Astrocyte (in vitro differentiated cells and primary cell): ENCODE measurements at regions not wholly inside any gene's neighbourhood (a gene's known extent, or its start where the extent isn't known, plus 50 kb on each side); places are given as distances from the start of the nearest gene placed in this dataset.

Experiments used
- DNase-seq: peaks from one replicate; pipeline ENCODE4 v3.0.0-alpha.2; 2010; ENCODE audit warnings: low read depth
- FAIRE-seq: peaks from 2 replicates; lab custom pipeline; 2011; peaks lifted over from hg19 to GRCh38; lab: Jason Lieb, UNC
- H2AFZ ChIP-seq: 2 replicates; pipeline ENCODE4 v1.6.0; 2012; ENCODE audit warnings: low read depth, low read length, inconsistent platforms
- H3K27ac ChIP-seq: 2 replicates; pipeline ENCODE4 v1.5.1; 2011; ENCODE audit warnings: low read depth, low read length, inconsistent platforms
- H3K27me3 ChIP-seq: 2 replicates; pipeline ENCODE4 v1.6.0; 2011; ENCODE audit warnings: low read length, inconsistent platforms; ENCODE audit not compliant: insufficient read depth
- H3K36me3 ChIP-seq: 2 replicates; pipeline ENCODE4 v1.5.1; 2011; ENCODE audit warnings: low read length, inconsistent platforms; ENCODE audit not compliant: insufficient read depth
- H3K4me1 ChIP-seq: 2 replicates; pipeline ENCODE4 v1.5.1; 2011; ENCODE audit warnings: low read length, inconsistent platforms; ENCODE audit not compliant: insufficient read depth
- H3K4me2 ChIP-seq: 2 replicates; pipeline ENCODE4 v1.6.0; 2012; ENCODE audit warnings: low read length, inconsistent platforms
- H3K4me3 ChIP-seq: 2 replicates; pipeline ENCODE4 v1.5.1; 2011; ENCODE audit warnings: low read depth, mild to moderate bottlenecking, low read length, inconsistent platforms; ENCODE audit not compliant: insufficient read depth
- H3K79me2 ChIP-seq: 2 replicates; pipeline ENCODE4 v1.6.0; 2012; ENCODE audit warnings: mild to moderate bottlenecking, low read length, inconsistent platforms; ENCODE audit not compliant: insufficient read depth
- H3K9ac ChIP-seq: 2 replicates; pipeline ENCODE4 v1.6.0; 2012; ENCODE audit warnings: mild to moderate bottlenecking, low read length, inconsistent platforms
- H3K9me3 ChIP-seq: 2 replicates; pipeline ENCODE4 v1.5.1; 2012; ENCODE audit warnings: low read depth, mild to moderate bottlenecking, low read length, inconsistent platforms; ENCODE audit not compliant: insufficient read depth
- H4K20me1 ChIP-seq: 2 replicates; pipeline ENCODE4 v1.6.0; 2012; ENCODE audit warnings: low read length, inconsistent platforms; ENCODE audit not compliant: insufficient read depth
- H3K27ac Mint-ChIP-seq: one replicate; pipeline ENCODE4 v1.8.0; 2021; ENCODE audit warnings: mild to moderate bottlenecking, mixed read lengths; ENCODE audit not compliant: unreplicated experiment
- H3K27me3 Mint-ChIP-seq: one replicate; pipeline ENCODE4 v1.8.0; 2021; ENCODE audit warnings: low read depth, mixed read lengths; ENCODE audit not compliant: unreplicated experiment
- H3K36me3 Mint-ChIP-seq: one replicate; pipeline ENCODE4 v1.8.0; 2021; ENCODE audit warnings: low read depth, mixed read lengths; ENCODE audit not compliant: unreplicated experiment
- H3K4me1 Mint-ChIP-seq: one replicate; pipeline ENCODE4 v1.8.0; 2021; ENCODE audit warnings: low read depth, mixed read lengths; ENCODE audit not compliant: unreplicated experiment
- H3K4me3 Mint-ChIP-seq: one replicate; pipeline ENCODE4 v1.8.0; 2021; ENCODE audit warnings: mild to moderate bottlenecking, moderate library complexity, mixed read lengths; ENCODE audit not compliant: unreplicated experiment
- H3K9me3 Mint-ChIP-seq: one replicate; pipeline ENCODE4 v1.8.0; 2021; ENCODE audit warnings: mild to moderate bottlenecking, mixed read lengths; ENCODE audit not compliant: unreplicated experiment
- EZH2 ChIP-seq: IDR thresholded peaks from 2 replicates; pipeline ENCODE4 v1.6.1; 2012; ENCODE audit warnings: mild to moderate bottlenecking, low read length, inconsistent platforms; ENCODE audit not compliant: insufficient read depth
- TF ChIP-seq, protein P1 (sequence below): IDR thresholded peaks from 2 replicates; pipeline ENCODE4 v1.5.1; 2011; ENCODE audit warnings: low read depth, mild to moderate bottlenecking, inconsistent platforms, low read length, moderate library complexity; ENCODE audit not compliant: insufficient read depth

DNA sequence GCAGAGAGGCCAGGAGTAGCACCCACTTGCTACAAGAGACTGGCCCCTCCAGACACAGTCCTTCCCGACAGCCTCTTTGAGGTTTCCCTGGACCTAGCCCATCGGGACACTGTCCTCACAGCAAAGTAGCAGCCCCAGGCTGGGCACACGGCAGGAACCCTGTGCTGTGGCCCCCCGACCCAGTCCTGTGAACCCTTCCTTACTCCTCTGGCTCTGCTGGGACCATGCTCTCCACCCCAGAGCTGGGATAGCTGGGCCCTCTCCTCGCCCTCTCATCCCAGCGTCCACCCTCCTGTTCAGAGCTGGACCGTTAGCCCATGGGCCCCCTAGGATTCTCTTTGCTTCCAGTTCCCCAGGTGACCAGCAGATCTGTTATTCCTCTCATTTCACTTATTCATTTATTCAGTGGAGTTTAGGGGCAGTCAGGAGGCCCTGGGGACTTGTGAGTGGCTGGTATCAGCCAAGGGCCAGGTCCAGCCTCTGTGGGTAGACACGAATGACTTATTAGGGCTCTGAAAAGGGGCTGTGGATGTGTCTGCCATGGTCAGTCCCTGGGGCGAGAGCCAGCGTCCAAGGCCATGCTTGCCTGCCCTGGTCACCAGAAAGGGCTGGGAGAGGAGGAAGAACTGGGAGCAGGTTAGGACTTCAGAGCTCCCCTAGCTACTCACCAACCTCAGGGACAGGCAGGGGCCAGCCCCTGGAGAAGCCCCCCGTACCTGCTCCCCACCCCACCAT is 117.6 kb upstream of the RUNX3 start:
- Histone ChIP-seq H3K79me2 (no peaks in the 10 kb centered on the region), H3K9me3 (no peaks in the 10 kb centered on the region), H3K9ac (no peak overlapping the region), H3K4me3 (no peak overlapping the region), H4K20me1 (no peaks in the 10 kb centered on the region), H3K4me1 (no peaks in the 10 kb centered on the region), H3K27ac (no peak overlapping the region), H3K27me3 (peaks cover 19% of the 10 kb centered on the region), H3K36me3 (no peaks in the 10 kb centered on the region), H2AFZ (no peak overlapping the region), H3K4me2 (no peak overlapping the region)
- Mint-ChIP-seq H3K9me3 (peaks cover 8% of the 10 kb centered on the region), H3K4me1 (no peaks in the 10 kb centered on the region), H3K36me3 (peaks cover 2% of the 10 kb centered on the region), H3K27me3 (peaks cover 68% of the 10 kb centered on the region), H3K4me3 (no peak overlapping the region), H3K27ac (no peak overlapping the region)
- TF ChIP-seq EZH2 = no peak
- TF ChIP-seq, protein P1, sequence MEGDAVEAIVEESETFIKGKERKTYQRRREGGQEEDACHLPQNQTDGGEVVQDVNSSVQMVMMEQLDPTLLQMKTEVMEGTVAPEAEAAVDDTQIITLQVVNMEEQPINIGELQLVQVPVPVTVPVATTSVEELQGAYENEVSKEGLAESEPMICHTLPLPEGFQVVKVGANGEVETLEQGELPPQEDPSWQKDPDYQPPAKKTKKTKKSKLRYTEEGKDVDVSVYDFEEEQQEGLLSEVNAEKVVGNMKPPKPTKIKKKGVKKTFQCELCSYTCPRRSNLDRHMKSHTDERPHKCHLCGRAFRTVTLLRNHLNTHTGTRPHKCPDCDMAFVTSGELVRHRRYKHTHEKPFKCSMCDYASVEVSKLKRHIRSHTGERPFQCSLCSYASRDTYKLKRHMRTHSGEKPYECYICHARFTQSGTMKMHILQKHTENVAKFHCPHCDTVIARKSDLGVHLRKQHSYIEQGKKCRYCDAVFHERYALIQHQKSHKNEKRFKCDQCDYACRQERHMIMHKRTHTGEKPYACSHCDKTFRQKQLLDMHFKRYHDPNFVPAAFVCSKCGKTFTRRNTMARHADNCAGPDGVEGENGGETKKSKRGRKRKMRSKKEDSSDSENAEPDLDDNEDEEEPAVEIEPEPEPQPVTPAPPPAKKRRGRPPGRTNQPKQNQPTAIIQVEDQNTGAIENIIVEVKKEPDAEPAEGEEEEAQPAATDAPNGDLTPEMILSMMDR = no peak
- no peak for FAIRE-seq
- DNase-seq = no peak

DNA sequence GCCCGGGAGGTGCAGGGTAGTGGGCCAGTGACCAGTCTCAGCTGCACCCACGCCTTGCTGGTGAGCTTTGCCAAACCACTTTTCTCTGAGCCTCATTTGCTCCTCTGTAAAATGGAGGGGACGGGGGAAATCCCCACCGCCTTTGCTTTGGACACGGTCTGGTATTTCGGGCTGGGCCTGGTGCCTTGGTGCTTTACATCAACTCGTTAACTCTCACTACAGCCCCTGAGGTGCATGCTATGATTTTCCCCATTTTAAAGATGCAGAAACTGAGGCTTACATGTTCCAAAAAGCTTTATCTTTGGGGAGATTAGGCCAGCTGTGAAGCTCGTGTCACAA is 116.1 kb upstream of the RUNX3 start:
- no peaks in the 10 kb centered on the region for H4K20me1 ChIP-seq
- H3K36me3 Mint-ChIP-seq = peaks cover 2% of the 10 kb centered on the region
- peaks cover 21% of the 10 kb centered on the region for H3K27me3 ChIP-seq
- peaks cover 66% of the 10 kb centered on the region for H3K27me3 Mint-ChIP-seq
- no peak overlapping the region for H3K4me2 ChIP-seq
- no peaks in the 10 kb centered on the region for H3K79me2 ChIP-seq
- DNase-seq = no peak
- FAIRE-seq = no peak
- H3K9me3 Mint-ChIP-seq = peaks cover 8% of the 10 kb centered on the region
- H3K27ac ChIP-seq = no peak overlapping the region
- H3K9me3 ChIP-seq = no peaks in the 10 kb centered on the region
- H3K4me1 Mint-ChIP-seq = no peaks in the 10 kb centered on the region
- H3K4me3 ChIP-seq = no peak overlapping the region
- no peak overlapping the region for H3K9ac ChIP-seq
- no peaks in the 10 kb centered on the region for H3K4me1 ChIP-seq
- no peak overlapping the region for H2AFZ ChIP-seq
- no peaks in the 10 kb centered on the region for H3K36me3 ChIP-seq
- TF ChIP-seq EZH2 = no peak
- TF ChIP-seq, protein P1 = no peak
- no peak overlapping the region for H3K27ac Mint-ChIP-seq
- no peak overlapping the region for H3K4me3 Mint-ChIP-seq

DNA sequence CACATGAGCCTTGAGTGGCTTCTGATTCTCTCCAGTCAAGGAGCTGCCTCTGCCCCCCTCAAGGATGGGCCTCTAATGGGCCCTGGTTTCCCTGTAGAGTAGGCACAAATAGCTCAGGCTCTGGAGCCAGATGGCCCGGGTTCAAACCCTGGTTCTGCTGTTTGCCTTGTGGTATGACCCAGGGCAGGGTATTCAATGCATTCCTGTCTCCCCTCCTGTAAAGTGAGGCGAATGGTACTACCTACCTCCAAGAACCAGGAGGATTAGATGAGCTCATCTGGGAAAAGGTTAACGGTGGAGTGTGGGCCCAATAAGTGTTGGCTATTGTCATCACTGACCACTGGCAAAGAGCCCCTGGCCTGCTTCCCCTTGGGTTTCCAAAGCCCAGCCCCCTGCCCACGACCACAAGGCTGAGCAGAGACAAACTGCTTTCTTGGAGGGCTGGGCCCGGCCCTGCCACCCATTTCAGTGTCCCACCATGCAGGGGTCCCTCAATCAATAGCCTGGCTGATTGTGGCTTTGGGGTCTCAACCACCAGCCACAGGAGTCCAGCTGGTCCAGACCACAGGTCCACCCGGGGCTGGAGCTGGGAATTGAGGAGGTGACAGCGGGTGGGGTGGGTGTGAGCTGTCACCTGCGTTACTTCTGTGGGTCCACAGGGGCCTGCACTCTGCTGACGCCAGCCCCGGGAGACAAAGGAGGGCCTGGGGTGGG is 115.6 kb upstream of the RUNX3 start:
- Histone ChIP-seq H2AFZ (no peak overlapping the region), H3K9me3 (no peaks in the 10 kb centered on the region), H3K4me3 (no peak overlapping the region), H3K4me1 (no peaks in the 10 kb centered on the region), H3K27ac (no peak overlapping the region), H3K9ac (no peak overlapping the region), H3K79me2 (no peaks in the 10 kb centered on the region), H3K4me2 (no peak overlapping the region), H4K20me1 (no peaks in the 10 kb centered on the region), H3K27me3 (peaks cover 21% of the 10 kb centered on the region), H3K36me3 (no peaks in the 10 kb centered on the region)
- no peak overlapping the region for H3K4me3 Mint-ChIP-seq
- H3K27ac Mint-ChIP-seq = no peak overlapping the region
- H3K36me3 Mint-ChIP-seq = peaks cover 2% of the 10 kb centered on the region
- FAIRE-seq (no peak), DNase-seq (no peak)
- TF ChIP-seq, protein P1 = no peak
- no peak for TF ChIP-seq EZH2
- H3K27me3 Mint-ChIP-seq = peaks cover 66% of the 10 kb centered on the region
- H3K4me1 Mint-ChIP-seq = no peaks in the 10 kb centered on the region
- peaks cover 6% of the 10 kb centered on the region for H3K9me3 Mint-ChIP-seq
